ENCODE measurements at regions not wholly inside any gene's neighbourhood (a gene's known extent, or its start where the extent isn't known, plus 50 kb on each side); places are given as distances from the start of the nearest gene placed in this dataset.
A peak's percentile ranks its signal among the peaks of the same experiment; 100 is the strongest.

DNA sequence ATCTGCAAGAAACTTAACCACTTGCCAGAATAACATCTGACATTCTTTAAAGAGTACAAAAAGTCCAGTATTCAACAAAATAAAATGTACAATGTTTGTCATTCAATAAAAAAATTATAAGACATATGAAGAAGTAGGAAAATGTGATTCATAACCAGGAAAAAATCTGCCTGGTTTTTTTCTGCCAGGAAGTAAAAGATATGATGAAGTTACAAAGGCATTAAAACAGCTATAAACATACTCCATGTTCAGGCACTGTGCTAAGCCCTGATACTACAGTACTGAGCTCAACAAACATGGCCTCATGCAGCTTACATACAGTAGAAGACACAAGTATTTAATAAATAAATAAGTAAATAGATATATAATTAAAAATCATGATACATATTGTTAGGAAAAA is 178.4 kb upstream of the STT3B start:
- intact Hi-C loops (cut with DNase I; ENCODE audit: low total_unique reads): no loop called here
- H3K4me3 ChIP-seq: no peak overlapping the region
- H3K4me1 ChIP-seq: no peaks in the 10 kb centered on the region
- H3K27me3 ChIP-seq: no peaks in the 10 kb centered on the region
- H3K9me3 ChIP-seq: no peaks in the 10 kb centered on the region
- no peaks in the 10 kb centered on the region for H3K36me3 ChIP-seq
- TF ChIP-seq POLR2AphosphoS5 (IDR thresholded peaks at IDR 0.05) (no peak), EP300 (IDR thresholded peaks at IDR 0.05) (no peak), POLR2A (IDR thresholded peaks at IDR 0.05) (no peak)
- TF ChIP-seq, protein P1, sequence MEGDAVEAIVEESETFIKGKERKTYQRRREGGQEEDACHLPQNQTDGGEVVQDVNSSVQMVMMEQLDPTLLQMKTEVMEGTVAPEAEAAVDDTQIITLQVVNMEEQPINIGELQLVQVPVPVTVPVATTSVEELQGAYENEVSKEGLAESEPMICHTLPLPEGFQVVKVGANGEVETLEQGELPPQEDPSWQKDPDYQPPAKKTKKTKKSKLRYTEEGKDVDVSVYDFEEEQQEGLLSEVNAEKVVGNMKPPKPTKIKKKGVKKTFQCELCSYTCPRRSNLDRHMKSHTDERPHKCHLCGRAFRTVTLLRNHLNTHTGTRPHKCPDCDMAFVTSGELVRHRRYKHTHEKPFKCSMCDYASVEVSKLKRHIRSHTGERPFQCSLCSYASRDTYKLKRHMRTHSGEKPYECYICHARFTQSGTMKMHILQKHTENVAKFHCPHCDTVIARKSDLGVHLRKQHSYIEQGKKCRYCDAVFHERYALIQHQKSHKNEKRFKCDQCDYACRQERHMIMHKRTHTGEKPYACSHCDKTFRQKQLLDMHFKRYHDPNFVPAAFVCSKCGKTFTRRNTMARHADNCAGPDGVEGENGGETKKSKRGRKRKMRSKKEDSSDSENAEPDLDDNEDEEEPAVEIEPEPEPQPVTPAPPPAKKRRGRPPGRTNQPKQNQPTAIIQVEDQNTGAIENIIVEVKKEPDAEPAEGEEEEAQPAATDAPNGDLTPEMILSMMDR (IDR thresholded peaks at IDR 0.05): no peak
- DNase-seq: no peak
- H3K27ac ChIP-seq: no peak overlapping the region

DNA sequence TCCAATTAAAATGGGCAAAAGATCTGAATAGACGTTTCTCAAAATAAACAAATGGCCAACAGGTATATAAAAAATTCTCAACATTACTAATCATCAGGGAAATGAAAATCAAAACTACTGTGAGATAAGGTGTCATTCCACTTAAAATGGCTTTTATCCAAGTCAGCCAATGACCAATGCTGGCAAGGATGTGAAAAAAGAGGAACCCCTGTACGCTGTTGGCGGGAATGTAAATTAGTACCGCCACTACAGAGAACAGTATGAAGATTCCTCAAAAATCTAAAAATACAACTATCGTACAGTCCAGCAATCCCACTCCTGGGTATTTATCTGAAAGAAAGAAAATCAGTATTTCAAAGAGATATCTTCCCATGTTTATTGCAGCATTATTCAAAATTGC is 176.9 kb upstream of the STT3B start:
- intact Hi-C loops (cut with DNase I; ENCODE audit: low total_unique reads): no loop called here
- Histone ChIP-seq H3K27ac (no peak overlapping the region), H3K36me3 (no peaks in the 10 kb centered on the region), H3K9me3 (no peaks in the 10 kb centered on the region), H3K4me3 (no peak overlapping the region), H3K27me3 (no peaks in the 10 kb centered on the region), H3K4me1 (no peaks in the 10 kb centered on the region)
- TF ChIP-seq EP300 (IDR thresholded peaks at IDR 0.05): no peak
- no peak for TF ChIP-seq POLR2A (IDR thresholded peaks at IDR 0.05)
- no peak for TF ChIP-seq POLR2AphosphoS5 (IDR thresholded peaks at IDR 0.05)
- TF ChIP-seq, protein P1 (IDR thresholded peaks at IDR 0.05): no peak
- DNase-seq: no peak
- WGBS, 5 donors: 90 to 97% (median 94%) methylated on average over 5 of the region's 5 CpGs

DNA sequence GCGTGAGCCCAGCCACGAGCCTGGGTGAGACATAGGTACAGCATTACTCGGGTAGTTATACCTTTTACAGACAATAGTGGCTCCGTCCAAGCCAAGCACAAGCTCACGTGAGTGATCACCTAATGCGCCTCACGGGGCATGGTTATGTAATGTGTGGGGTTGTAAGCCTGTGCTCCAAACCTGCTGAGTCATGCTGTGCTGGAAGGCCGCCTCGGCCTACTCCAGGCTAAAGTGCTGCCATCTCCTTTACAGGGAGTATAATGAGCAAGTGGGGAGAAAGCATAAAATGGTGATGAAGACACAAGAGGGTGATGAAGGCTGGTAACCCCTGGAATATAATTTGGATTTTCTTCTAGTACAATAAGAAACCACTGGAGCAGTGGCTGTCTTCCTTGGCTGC is 175.8 kb upstream of the STT3B start:
- intact Hi-C loops (cut with DNase I; ENCODE audit: low total_unique reads): no loop called here
- DNase-seq: peak in 1 of 2 donors; percentile 12
- H3K4me3 ChIP-seq: no peak overlapping the region
- no peaks in the 10 kb centered on the region for H3K9me3 ChIP-seq
- WGBS, 5 donors: 86 to 92% (median 89%) methylated on average over 9 of the region's 9 CpGs
- no peaks in the 10 kb centered on the region for H3K27me3 ChIP-seq
- no peak overlapping the region for H3K27ac ChIP-seq
- no peak for TF ChIP-seq POLR2AphosphoS5 (IDR thresholded peaks at IDR 0.05)
- no peak for TF ChIP-seq POLR2A (IDR thresholded peaks at IDR 0.05)
- TF ChIP-seq, protein P1 (IDR thresholded peaks at IDR 0.05): no peak
- TF ChIP-seq EP300 (IDR thresholded peaks at IDR 0.05): no peak
- H3K36me3 ChIP-seq: no peaks in the 10 kb centered on the region
- H3K4me1 ChIP-seq: peaks cover 0 to 6% (median 0%) of the 10 kb centered on the region in 4 donors

DNA sequence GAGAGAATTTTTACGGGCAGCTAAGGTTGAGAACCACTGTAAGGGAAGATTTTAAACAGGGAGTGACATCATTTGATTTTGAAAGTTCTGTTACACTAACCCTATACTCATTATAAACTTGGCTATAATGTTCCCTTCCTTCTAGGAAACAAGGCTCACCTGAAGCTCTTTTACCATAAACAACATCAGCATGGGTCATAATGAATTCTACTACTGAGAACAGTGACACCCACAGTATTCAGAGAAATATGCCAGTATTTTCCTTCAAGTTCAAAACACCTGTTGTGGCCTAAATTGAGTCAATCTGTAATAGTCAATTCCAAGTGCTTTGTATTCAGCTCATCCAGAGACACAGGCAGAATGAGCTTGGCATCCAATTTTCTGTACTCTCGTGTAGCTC is 175.3 kb upstream of the STT3B start:
- no peak for DNase-seq
- no peaks in the 10 kb centered on the region for H3K27me3 ChIP-seq
- H3K4me3 ChIP-seq: no peak overlapping the region
- H3K9me3 ChIP-seq: no peaks in the 10 kb centered on the region
- intact Hi-C loops (cut with DNase I; ENCODE audit: low total_unique reads): no loop called here
- H3K36me3 ChIP-seq: no peaks in the 10 kb centered on the region
- no peak for TF ChIP-seq POLR2AphosphoS5 (IDR thresholded peaks at IDR 0.05)
- TF ChIP-seq, protein P1 (IDR thresholded peaks at IDR 0.05): no peak
- no peak for TF ChIP-seq POLR2A (IDR thresholded peaks at IDR 0.05)
- no peak for TF ChIP-seq EP300 (IDR thresholded peaks at IDR 0.05)
- WGBS, 5 donors: 87 to 99% (median 97%) methylated on average over 2 of the region's 2 CpGs
- H3K4me1 ChIP-seq: peaks cover 0 to 6% (median 0%) of the 10 kb centered on the region in 4 donors
- no peak overlapping the region for H3K27ac ChIP-seq

Data from stomach (tissue), 8 donors.